Hematopoietic multipotent progenitor cell treated with erythropoietin and hydrocortisone succinate and interleukin-3 and kit ligand, for 15 days (in vitro differentiated cells): ENCODE measurements at regions not wholly inside any gene's neighbourhood (a gene's known extent, or its start where the extent isn't known, plus 50 kb on each side); places are given as distances from the start of the nearest gene placed in this dataset.

ENCODE experiments used
- DNase-seq: peaks from one replicate; pipeline ENCODE4 v3.0.0-alpha.2; 2015; ENCODE audit warnings: low spot score

GRCh38 chr5:93161661-93162654 is 419.1 kb downstream of the NR2F1-AS1 start:
- DNase-seq, result no peak

GRCh38 chr5:93158841-93159240 is 422.2 kb downstream of the NR2F1-AS1 start:
- DNase-seq, result no peak

GRCh38 chr5:93156566-93156965 is 424.5 kb downstream of the NR2F1-AS1 start:
- DNase-seq, result no peak

GRCh38 chr5:93154535-93154934 is 426.5 kb downstream of the NR2F1-AS1 start:
- DNase-seq, result no peak

GRCh38 chr5:93153461-93153860 is 427.6 kb downstream of the NR2F1-AS1 start:
- no peak for DNase-seq

GRCh38 chr5:93151896-93152295 is 429.1 kb downstream of the NR2F1-AS1 start:
- DNase-seq, result no peak

GRCh38 chr5:93151121-93151520 is 429.9 kb downstream of the NR2F1-AS1 start:
- DNase-seq, result no peak

- DNase-seq, result no peak
Observed at GRCh38 chr5:93150311-93151012, 430.6 kb downstream of the NR2F1-AS1 start.

GRCh38 chr5:93145767-93146166 is 435.3 kb downstream of the NR2F1-AS1 start:
- DNase-seq, result no peak

- DNase-seq, result no peak
Observed at GRCh38 chr5:93145019-93145418, 436.0 kb downstream of the NR2F1-AS1 start.

- no peak for DNase-seq
Observed at GRCh38 chr5:93141969-93142368, 439.1 kb downstream of the NR2F1-AS1 start.

- no peak for DNase-seq
Observed at GRCh38 chr5:93130624-93131490, 450.2 kb downstream of the NR2F1-AS1 start.

GRCh38 chr5:93126634-93127033 is 454.4 kb downstream of the NR2F1-AS1 start:
- no peak for DNase-seq

GRCh38 chr5:93123127-93123526 is 457.9 kb downstream of the NR2F1-AS1 start:
- no peak for DNase-seq

GRCh38 chr5:93122446-93122845 is 458.6 kb downstream of the NR2F1-AS1 start:
- DNase-seq, result no peak

GRCh38 chr5:93120771-93121170 is 460.2 kb downstream of the NR2F1-AS1 start:
- DNase-seq, result no peak

GRCh38 chr5:93120051-93120450 is 461.0 kb downstream of the NR2F1-AS1 start:
- DNase-seq, result no peak

GRCh38 chr5:93117751-93118531 is 463.1 kb downstream of the NR2F1-AS1 start:
- no peak for DNase-seq

- no peak for DNase-seq
Observed at GRCh38 chr5:93107805-93108520, 473.1 kb downstream of the NR2F1-AS1 start.

- no peak for DNase-seq
Observed at GRCh38 chr5:93107141-93107540, 473.9 kb downstream of the NR2F1-AS1 start.

GRCh38 chr5:93101661-93102060 is 479.4 kb downstream of the NR2F1-AS1 start:
- DNase-seq, result no peak
